ENCODE measurements at regions not wholly inside any gene's neighbourhood (a gene's known extent, or its start where the extent isn't known, plus 50 kb on each side); places are given as distances from the start of the nearest gene placed in this dataset.

GRCh38 chr17:45628019-45628418 is 137.5 kb upstream of the PLEKHM1 start:
- TF ChIP-seq, protein P1, sequence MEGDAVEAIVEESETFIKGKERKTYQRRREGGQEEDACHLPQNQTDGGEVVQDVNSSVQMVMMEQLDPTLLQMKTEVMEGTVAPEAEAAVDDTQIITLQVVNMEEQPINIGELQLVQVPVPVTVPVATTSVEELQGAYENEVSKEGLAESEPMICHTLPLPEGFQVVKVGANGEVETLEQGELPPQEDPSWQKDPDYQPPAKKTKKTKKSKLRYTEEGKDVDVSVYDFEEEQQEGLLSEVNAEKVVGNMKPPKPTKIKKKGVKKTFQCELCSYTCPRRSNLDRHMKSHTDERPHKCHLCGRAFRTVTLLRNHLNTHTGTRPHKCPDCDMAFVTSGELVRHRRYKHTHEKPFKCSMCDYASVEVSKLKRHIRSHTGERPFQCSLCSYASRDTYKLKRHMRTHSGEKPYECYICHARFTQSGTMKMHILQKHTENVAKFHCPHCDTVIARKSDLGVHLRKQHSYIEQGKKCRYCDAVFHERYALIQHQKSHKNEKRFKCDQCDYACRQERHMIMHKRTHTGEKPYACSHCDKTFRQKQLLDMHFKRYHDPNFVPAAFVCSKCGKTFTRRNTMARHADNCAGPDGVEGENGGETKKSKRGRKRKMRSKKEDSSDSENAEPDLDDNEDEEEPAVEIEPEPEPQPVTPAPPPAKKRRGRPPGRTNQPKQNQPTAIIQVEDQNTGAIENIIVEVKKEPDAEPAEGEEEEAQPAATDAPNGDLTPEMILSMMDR (IDR thresholded peaks at IDR 0.05) = no peak
- TF ChIP-seq POLR2A (IDR thresholded peaks at IDR 0.05) = no peak

All from testis (tissue), 2 donors.